SK-N-SH treated with all-trans-retinoic acid at 6 μM for 48 hours (cell line): ENCODE measurements at regions not wholly inside any gene's neighbourhood (a gene's known extent, or its start where the extent isn't known, plus 50 kb on each side); places are given as distances from the start of the nearest gene placed in this dataset.

Source experiments
- ATAC-seq: fragments of 200-7000 bp; cut with Tn5 transposase; 3 replicates; pipeline ENCODE4 v1.9.1; 2020; ENCODE audit warnings: mild to moderate bottlenecking, moderate library complexity
- ARNTL ChIP-seq: fragments of 450-650 bp; formaldehyde crosslinking; IDR thresholded peaks from 2 replicates; pipeline ENCODE4 v1.5.0; 2020; ENCODE audit warnings: low read depth, mild to moderate bottlenecking, moderate library complexity, borderline replicate concordance
- BACH2 ChIP-seq: fragments of 250-450 bp; sonication (Bioruptor Pico); IDR thresholded peaks from 2 replicates; pipeline ENCODE4 v1.9.0; 2021; ENCODE audit warnings: mild to moderate bottlenecking, borderline replicate concordance
- CSDC2 ChIP-seq: fragments of 250-450 bp; sonication (Bioruptor Pico); IDR thresholded peaks from 2 replicates; pipeline ENCODE4 v1.5.0; 2020; ENCODE audit warnings: mild to moderate bottlenecking, moderate library complexity
- ESRRG ChIP-seq: fragments of 250-450 bp; sonication (Bioruptor Pico); IDR thresholded peaks from 2 replicates; pipeline ENCODE4 v1.6.1; 2021; ENCODE audit warnings: mild to moderate bottlenecking
- GLIS3 ChIP-seq: fragments of 250-450 bp; sonication (Bioruptor Pico); IDR thresholded peaks from 2 replicates; pipeline ENCODE4 v1.5.0; 2020; ENCODE audit warnings: mild to moderate bottlenecking, moderate library complexity
- ISL1 ChIP-seq: fragments of 250-450 bp; sonication (Bioruptor Pico); IDR thresholded peaks from 2 replicates; pipeline ENCODE4 v2.1.2; 2022; ENCODE audit warnings: mild to moderate bottlenecking, moderate library complexity
- OSR1 ChIP-seq: fragments of 250-450 bp; sonication (Bioruptor Pico); IDR thresholded peaks from 2 replicates; pipeline ENCODE4 v1.8.0; 2022; ENCODE audit warnings: moderate library complexity, mild to moderate bottlenecking, inconsistent platforms
- PPARA ChIP-seq: fragments of 250-450 bp; sonication (Bioruptor Pico); IDR thresholded peaks from 2 replicates; pipeline ENCODE4 v1.5.0; 2020; ENCODE audit warnings: mild to moderate bottlenecking, borderline replicate concordance
- RARB ChIP-seq: fragments of 250-450 bp; sonication (Bioruptor Pico); IDR thresholded peaks from 2 replicates; pipeline ENCODE4 v1.8.0; 2021; ENCODE audit warnings: mild to moderate bottlenecking, moderate library complexity
- SNAI2 ChIP-seq: fragments of 250-450 bp; sonication (Bioruptor Pico); IDR thresholded peaks from 2 replicates; pipeline ENCODE4 v1.5.0; 2020; ENCODE audit warnings: mild to moderate bottlenecking, moderate library complexity
- TCF4 ChIP-seq: fragments of 250-450 bp; sonication (Bioruptor Pico); IDR thresholded peaks from 2 replicates; pipeline ENCODE4 v1.8.0; 2021; ENCODE audit warnings: mild to moderate bottlenecking, moderate library complexity, borderline replicate concordance
- TOX ChIP-seq: fragments of 250-450 bp; sonication (Bioruptor Pico); IDR thresholded peaks from 2 replicates; pipeline ENCODE4 v1.8.0; 2021; ENCODE audit warnings: mild to moderate bottlenecking, moderate library complexity, borderline replicate concordance
- ZC3H10 ChIP-seq: fragments of 250-450 bp; sonication (Bioruptor Pico); IDR thresholded peaks from 2 replicates; pipeline ENCODE4 v1.5.1; 2021; ENCODE audit warnings: mild to moderate bottlenecking, moderate library complexity
- ZFP3 ChIP-seq: fragments of 250-450 bp; sonication (Bioruptor Pico); IDR thresholded peaks from 2 replicates; pipeline ENCODE4 v1.5.0; 2020; ENCODE audit warnings: mild to moderate bottlenecking, moderate library complexity
- ZFP30 ChIP-seq: fragments of 450-650 bp; formaldehyde crosslinking; IDR thresholded peaks from 2 replicates; pipeline ENCODE4 v1.5.0; 2022; ENCODE audit warnings: mild to moderate bottlenecking, moderate library complexity
- ZNF565 ChIP-seq: fragments of 450-650 bp; formaldehyde crosslinking; conservative IDR thresholded peaks from 2 replicates; pipeline ENCODE4 v1.5.0; 2020; ENCODE audit warnings: low read depth, mild to moderate bottlenecking, moderate library complexity
- ZNF70 ChIP-seq: fragments of 450-650 bp; formaldehyde crosslinking; IDR thresholded peaks from 2 replicates; pipeline ENCODE4 v1.5.0; 2020; ENCODE audit warnings: mild to moderate bottlenecking, moderate library complexity
- ZNF8 ChIP-seq: fragments of 450-650 bp; formaldehyde crosslinking; IDR thresholded peaks from 2 replicates; pipeline ENCODE4 v1.5.0; 2020; ENCODE audit warnings: mild to moderate bottlenecking, moderate library complexity
- TF ChIP-seq, protein P1 (sequence below): fragments of 250-450 bp; sonication (Bioruptor Pico); IDR thresholded peaks from 2 replicates; pipeline ENCODE4 v1.5.1; 2020; ENCODE audit warnings: low read depth, mild to moderate bottlenecking, moderate library complexity
- TF ChIP-seq, protein P2 (sequence below): fragments of 250-450 bp; sonication (Bioruptor Pico); IDR thresholded peaks from 2 replicates; pipeline ENCODE4 v1.5.0; 2020; ENCODE audit warnings: mild to moderate bottlenecking, moderate library complexity
- TF ChIP-seq, protein P3 (sequence below): fragments of 250-450 bp; sonication (Bioruptor Pico); IDR thresholded peaks from 2 replicates; pipeline ENCODE4 v1.8.0; 2020; ENCODE audit warnings: mild to moderate bottlenecking, moderate library complexity, borderline replicate concordance
- TF ChIP-seq, protein P4 (sequence below): fragments of 250-450 bp; sonication (Bioruptor Pico); IDR thresholded peaks from 2 replicates; pipeline ENCODE4 v1.5.1; 2021; ENCODE audit warnings: mild to moderate bottlenecking, moderate library complexity

DNA sequence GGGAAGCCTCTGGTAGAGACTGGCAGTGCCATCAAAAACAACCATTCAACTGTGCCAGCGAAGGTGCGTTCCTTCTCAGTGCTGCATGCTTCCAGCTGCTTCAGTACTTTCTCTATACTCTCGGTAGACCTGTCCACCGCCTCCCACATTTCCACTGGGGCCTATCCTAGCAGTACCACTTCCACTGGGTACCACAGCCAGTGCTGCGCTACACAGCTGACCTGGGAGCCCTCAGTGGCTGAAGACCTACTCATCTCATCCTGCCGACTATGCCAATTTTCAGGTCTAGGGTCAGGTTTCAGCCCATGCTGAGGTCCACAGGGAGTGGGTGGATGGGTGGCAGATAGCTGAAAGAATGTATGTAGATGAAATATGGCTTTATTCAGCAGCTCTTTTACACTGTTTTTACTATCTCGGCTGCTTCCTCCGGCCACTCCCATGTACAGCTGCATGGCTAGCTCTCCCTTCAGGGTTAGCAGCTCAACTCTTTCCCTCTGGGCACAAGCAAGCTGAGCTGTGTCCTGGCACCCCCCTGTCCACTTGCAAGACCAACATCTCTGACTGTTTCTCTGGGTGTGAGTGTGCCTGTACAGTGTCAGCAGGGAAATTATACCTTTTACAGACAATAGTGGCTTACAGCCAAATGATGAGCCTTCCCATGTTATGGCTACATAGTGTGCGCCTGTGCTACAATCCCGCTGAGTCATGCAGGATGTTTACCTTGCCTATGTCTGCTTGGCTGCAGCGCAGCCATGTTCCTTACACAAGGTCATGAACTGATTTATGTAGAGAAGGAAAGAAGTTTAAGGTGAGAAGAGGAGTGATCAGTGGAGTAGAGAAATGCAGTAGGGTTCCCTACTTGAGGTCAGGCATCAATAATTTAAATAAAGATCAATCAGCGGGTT is 125.7 kb upstream of the DDHD1 start:
- no peak for ATAC-seq
- TF ChIP-seq BACH2 = no peak
- TF ChIP-seq CSDC2 (CRISPR knock-in tag) = no peak
- no peak for TF ChIP-seq ZNF70 (CRISPR knock-in tag)
- no peak for TF ChIP-seq ZFP30 (CRISPR knock-in tag)
- no peak for TF ChIP-seq ZFP3 (CRISPR knock-in tag)
- TF ChIP-seq ESRRG (CRISPR knock-in tag) = no peak
- no peak for TF ChIP-seq PPARA (CRISPR knock-in tag)
- no peak for TF ChIP-seq ISL1 (CRISPR knock-in tag)

DNA sequence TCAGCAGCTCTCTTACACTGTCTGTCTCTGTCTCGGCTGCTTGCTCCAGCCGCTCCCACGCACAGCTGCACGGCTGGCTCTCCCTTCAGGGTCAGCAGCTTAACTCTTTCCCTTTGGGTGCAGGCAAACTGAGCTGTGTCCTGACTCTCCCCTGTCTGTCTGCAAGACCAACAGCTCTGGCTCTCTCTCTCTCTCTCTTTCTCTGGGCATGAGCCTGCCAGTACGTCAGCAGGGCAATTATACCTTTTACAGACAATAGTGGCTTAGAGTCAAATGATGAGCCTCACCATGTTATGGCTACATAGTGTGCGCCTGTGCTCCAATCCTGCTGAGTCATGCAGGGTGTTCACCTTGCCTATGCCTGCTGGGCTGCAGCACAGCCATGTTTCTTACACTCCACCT is 120.5 kb upstream of the DDHD1 start:
- ATAC-seq = no peak
- TF ChIP-seq OSR1 = no peak
- TF ChIP-seq, protein P1, sequence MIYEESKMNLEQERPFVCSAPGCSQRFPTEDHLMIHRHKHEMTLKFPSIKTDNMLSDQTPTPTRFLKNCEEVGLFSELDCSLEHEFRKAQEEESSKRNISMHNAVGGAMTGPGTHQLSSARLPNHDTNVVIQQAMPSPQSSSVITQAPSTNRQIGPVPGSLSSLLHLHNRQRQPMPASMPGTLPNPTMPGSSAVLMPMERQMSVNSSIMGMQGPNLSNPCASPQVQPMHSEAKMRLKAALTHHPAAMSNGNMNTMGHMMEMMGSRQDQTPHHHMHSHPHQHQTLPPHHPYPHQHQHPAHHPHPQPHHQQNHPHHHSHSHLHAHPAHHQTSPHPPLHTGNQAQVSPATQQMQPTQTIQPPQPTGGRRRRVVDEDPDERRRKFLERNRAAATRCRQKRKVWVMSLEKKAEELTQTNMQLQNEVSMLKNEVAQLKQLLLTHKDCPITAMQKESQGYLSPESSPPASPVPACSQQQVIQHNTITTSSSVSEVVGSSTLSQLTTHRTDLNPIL (CRISPR knock-in tag) = no peak
- TF ChIP-seq SNAI2 (CRISPR knock-in tag) = no peak
- TF ChIP-seq, protein P2, sequence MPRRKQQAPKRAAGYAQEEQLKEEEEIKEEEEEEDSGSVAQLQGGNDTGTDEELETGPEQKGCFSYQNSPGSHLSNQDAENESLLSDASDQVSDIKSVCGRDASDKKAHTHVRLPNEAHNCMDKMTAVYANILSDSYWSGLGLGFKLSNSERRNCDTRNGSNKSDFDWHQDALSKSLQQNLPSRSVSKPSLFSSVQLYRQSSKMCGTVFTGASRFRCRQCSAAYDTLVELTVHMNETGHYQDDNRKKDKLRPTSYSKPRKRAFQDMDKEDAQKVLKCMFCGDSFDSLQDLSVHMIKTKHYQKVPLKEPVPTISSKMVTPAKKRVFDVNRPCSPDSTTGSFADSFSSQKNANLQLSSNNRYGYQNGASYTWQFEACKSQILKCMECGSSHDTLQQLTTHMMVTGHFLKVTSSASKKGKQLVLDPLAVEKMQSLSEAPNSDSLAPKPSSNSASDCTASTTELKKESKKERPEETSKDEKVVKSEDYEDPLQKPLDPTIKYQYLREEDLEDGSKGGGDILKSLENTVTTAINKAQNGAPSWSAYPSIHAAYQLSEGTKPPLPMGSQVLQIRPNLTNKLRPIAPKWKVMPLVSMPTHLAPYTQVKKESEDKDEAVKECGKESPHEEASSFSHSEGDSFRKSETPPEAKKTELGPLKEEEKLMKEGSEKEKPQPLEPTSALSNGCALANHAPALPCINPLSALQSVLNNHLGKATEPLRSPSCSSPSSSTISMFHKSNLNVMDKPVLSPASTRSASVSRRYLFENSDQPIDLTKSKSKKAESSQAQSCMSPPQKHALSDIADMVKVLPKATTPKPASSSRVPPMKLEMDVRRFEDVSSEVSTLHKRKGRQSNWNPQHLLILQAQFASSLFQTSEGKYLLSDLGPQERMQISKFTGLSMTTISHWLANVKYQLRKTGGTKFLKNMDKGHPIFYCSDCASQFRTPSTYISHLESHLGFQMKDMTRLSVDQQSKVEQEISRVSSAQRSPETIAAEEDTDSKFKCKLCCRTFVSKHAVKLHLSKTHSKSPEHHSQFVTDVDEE = no peak
- no peak for TF ChIP-seq ZFP3 (CRISPR knock-in tag)
- TF ChIP-seq, protein P3, sequence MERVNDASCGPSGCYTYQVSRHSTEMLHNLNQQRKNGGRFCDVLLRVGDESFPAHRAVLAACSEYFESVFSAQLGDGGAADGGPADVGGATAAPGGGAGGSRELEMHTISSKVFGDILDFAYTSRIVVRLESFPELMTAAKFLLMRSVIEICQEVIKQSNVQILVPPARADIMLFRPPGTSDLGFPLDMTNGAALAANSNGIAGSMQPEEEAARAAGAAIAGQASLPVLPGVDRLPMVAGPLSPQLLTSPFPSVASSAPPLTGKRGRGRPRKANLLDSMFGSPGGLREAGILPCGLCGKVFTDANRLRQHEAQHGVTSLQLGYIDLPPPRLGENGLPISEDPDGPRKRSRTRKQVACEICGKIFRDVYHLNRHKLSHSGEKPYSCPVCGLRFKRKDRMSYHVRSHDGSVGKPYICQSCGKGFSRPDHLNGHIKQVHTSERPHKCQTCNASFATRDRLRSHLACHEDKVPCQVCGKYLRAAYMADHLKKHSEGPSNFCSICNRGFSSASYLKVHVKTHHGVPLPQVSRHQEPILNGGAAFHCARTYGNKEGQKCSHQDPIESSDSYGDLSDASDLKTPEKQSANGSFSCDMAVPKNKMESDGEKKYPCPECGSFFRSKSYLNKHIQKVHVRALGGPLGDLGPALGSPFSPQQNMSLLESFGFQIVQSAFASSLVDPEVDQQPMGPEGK (CRISPR knock-in tag) = no peak
- no peak for TF ChIP-seq ISL1 (CRISPR knock-in tag)
- no peak for TF ChIP-seq ZNF8 (CRISPR knock-in tag)
- no peak for TF ChIP-seq BACH2
- no peak for TF ChIP-seq GLIS3 (CRISPR knock-in tag)
- no peak for TF ChIP-seq ZNF565 (CRISPR knock-in tag)
- no peak for TF ChIP-seq ZNF70 (CRISPR knock-in tag)
- TF ChIP-seq ZC3H10 (CRISPR knock-in tag) = no peak
- TF ChIP-seq ZFP30 (CRISPR knock-in tag) = no peak
- TF ChIP-seq ARNTL (CRISPR knock-in tag) = no peak
- no peak for TF ChIP-seq CSDC2 (CRISPR knock-in tag)
- TF ChIP-seq RARB = no peak
- no peak for TF ChIP-seq TCF4 (CRISPR knock-in tag)
- TF ChIP-seq ESRRG (CRISPR knock-in tag) = no peak
- no peak for TF ChIP-seq TOX (CRISPR knock-in tag)

DNA sequence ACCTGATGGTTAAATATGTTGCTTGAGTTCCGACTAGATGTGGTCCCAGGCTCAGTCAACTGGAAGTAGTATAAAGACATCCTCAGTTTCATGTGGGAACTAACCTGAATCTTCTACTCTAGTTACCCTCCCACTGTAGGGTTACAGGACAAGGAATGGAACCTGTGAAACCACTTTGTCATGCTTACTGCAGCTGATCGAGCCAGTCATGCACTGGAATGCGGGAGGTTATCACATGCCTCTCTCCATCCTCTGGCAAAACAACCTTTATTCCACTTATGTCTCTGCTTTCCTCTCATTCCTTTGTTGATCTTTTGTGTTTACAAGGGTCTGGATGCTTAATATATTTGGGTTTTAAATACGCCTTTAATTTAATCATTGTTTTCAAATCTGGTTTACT is 111.9 kb upstream of the DDHD1 start:
- TF ChIP-seq, protein P1 (CRISPR knock-in tag) = no peak
- TF ChIP-seq, protein P2 = no peak
- TF ChIP-seq SNAI2 (CRISPR knock-in tag) (no peak), BACH2 (no peak), ZC3H10 (CRISPR knock-in tag) (no peak), TOX (CRISPR knock-in tag) (no peak), PPARA (CRISPR knock-in tag) (no peak), ZFP30 (CRISPR knock-in tag) (no peak), GLIS3 (CRISPR knock-in tag) (no peak), CSDC2 (CRISPR knock-in tag) (no peak), ZFP3 (CRISPR knock-in tag) (no peak), RARB (no peak), ISL1 (CRISPR knock-in tag) (no peak), OSR1 (no peak)
- TF ChIP-seq, protein P3 (CRISPR knock-in tag) = no peak
- TF ChIP-seq, protein P4, sequence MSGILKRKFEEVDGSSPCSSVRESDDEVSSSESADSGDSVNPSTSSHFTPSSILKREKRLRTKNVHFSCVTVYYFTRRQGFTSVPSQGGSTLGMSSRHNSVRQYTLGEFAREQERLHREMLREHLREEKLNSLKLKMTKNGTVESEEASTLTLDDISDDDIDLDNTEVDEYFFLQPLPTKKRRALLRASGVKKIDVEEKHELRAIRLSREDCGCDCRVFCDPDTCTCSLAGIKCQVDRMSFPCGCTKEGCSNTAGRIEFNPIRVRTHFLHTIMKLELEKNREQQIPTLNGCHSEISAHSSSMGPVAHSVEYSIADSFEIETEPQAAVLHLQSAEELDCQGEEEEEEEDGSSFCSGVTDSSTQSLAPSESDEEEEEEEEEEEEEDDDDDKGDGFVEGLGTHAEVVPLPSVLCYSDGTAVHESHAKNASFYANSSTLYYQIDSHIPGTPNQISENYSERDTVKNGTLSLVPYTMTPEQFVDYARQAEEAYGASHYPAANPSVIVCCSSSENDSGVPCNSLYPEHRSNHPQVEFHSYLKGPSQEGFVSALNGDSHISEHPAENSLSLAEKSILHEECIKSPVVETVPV (CRISPR knock-in tag) = no peak
- TF ChIP-seq, all 23 proteins: peak for 0
- ATAC-seq = no peak
